ENCODE measurements at regions not wholly inside any gene's neighbourhood (a gene's known extent, or its start where the extent isn't known, plus 50 kb on each side); places are given as distances from the start of the nearest gene placed in this dataset.

- TF ChIP-seq CTCF (IDR thresholded peaks at IDR 0.05) = no peak
- H3K27ac ChIP-seq = no peak overlapping the region
- no peak overlapping the region for H3K4me3 ChIP-seq
- DNase-seq (ENCODE audit: low spot score) = no peak
Measured at GRCh38 chr18:78032574-78032973, 782.9 kb downstream of the GALR1 start.

- no peak for TF ChIP-seq CTCF (IDR thresholded peaks at IDR 0.05)
- no peak for DNase-seq (ENCODE audit: low spot score)
- no peak overlapping the region for H3K27ac ChIP-seq
- H3K4me3 ChIP-seq = no peak overlapping the region
Measured at GRCh38 chr18:78034755-78035154, 785.1 kb downstream of the GALR1 start.

GRCh38 chr18:78041218-78041617 is 791.6 kb downstream of the GALR1 start:
- TF ChIP-seq CTCF (IDR thresholded peaks at IDR 0.05) = no peak
- no peak overlapping the region for H3K4me3 ChIP-seq
- no peak overlapping the region for H3K27ac ChIP-seq
- no peak for DNase-seq (ENCODE audit: low spot score)

GRCh38 chr18:78046631-78047030 is 797.0 kb downstream of the GALR1 start:
- Histone ChIP-seq H3K27ac (no peak overlapping the region), H3K4me3 (no peak overlapping the region)
- no peak for DNase-seq (ENCODE audit: low spot score)
- TF ChIP-seq CTCF (IDR thresholded peaks at IDR 0.05) = no peak

- no peak overlapping the region for H3K4me3 ChIP-seq
- no peak overlapping the region for H3K27ac ChIP-seq
- DNase-seq (ENCODE audit: low spot score) = no peak
- TF ChIP-seq CTCF (IDR thresholded peaks at IDR 0.05) = no peak
Measured at GRCh38 chr18:78049281-78049680, 799.6 kb downstream of the GALR1 start.

- Histone ChIP-seq H3K4me3 (no peak overlapping the region), H3K27ac (no peak overlapping the region)
- no peak for TF ChIP-seq CTCF (IDR thresholded peaks at IDR 0.05)
- DNase-seq (ENCODE audit: low spot score) = no peak
Measured at GRCh38 chr18:78054801-78055200, 805.2 kb downstream of the GALR1 start.

- TF ChIP-seq CTCF (IDR thresholded peaks at IDR 0.05) = no peak
- no peak for DNase-seq (ENCODE audit: low spot score)
- Histone ChIP-seq H3K27ac (no peak overlapping the region), H3K4me3 (no peak overlapping the region)
Measured at GRCh38 chr18:78056011-78056410, 806.4 kb downstream of the GALR1 start.

Measured in coronary artery (tissue), 2 donors.